SIG-M5 (cell line): ENCODE measurements at regions not wholly inside any gene's neighbourhood (a gene's known extent, or its start where the extent isn't known, plus 50 kb on each side); places are given as distances from the start of the nearest gene placed in this dataset.

Experiments
- DNase-seq: peaks from one replicate; lab custom pipeline; 2025; lab: John Stamatoyannopoulos, UW

GRCh38 chr20:11585752-11586352 lies 331.8 kb upstream of the BTBD3 start:
- no peak for DNase-seq

GRCh38 chr20:11588875-11589274 lies 328.8 kb upstream of the BTBD3 start:
- no peak for DNase-seq

- no peak for DNase-seq
These were observed 325.7 kb upstream of the BTBD3 start for GRCh38 chr20:11591965-11592364.

- DNase-seq, result no peak
These were observed 313.4 kb upstream of the BTBD3 start for GRCh38 chr20:11604339-11604738.

GRCh38 chr20:11607047-11607446 lies 310.6 kb upstream of the BTBD3 start:
- DNase-seq, result no peak

GRCh38 chr20:11608736-11609135 lies 309.0 kb upstream of the BTBD3 start:
- no peak for DNase-seq

- DNase-seq, result no peak
These were observed 293.0 kb upstream of the BTBD3 start for GRCh38 chr20:11624704-11625103.

GRCh38 chr20:11626551-11626950 lies 291.1 kb upstream of the BTBD3 start:
- DNase-seq, result no peak

GRCh38 chr20:11642866-11643265 lies 274.8 kb upstream of the BTBD3 start:
- no peak for DNase-seq

GRCh38 chr20:11646359-11646758 lies 271.3 kb upstream of the BTBD3 start:
- no peak for DNase-seq

- DNase-seq, result no peak
These were observed 267.1 kb upstream of the BTBD3 start for GRCh38 chr20:11650566-11650965.

- DNase-seq, result no peak
These were observed 266.6 kb upstream of the BTBD3 start for GRCh38 chr20:11651138-11651537.

GRCh38 chr20:11651647-11652046 lies 266.0 kb upstream of the BTBD3 start:
- DNase-seq, result no peak

- DNase-seq, result no peak
These were observed 265.6 kb upstream of the BTBD3 start for GRCh38 chr20:11652128-11652527.

GRCh38 chr20:11654766-11655165 lies 262.9 kb upstream of the BTBD3 start:
- DNase-seq, result no peak

GRCh38 chr20:11660673-11661072 lies 257.0 kb upstream of the BTBD3 start:
- no peak for DNase-seq

GRCh38 chr20:11671015-11671511 lies 246.6 kb upstream of the BTBD3 start:
- no peak for DNase-seq

- no peak for DNase-seq
These were observed 244.7 kb upstream of the BTBD3 start for GRCh38 chr20:11672959-11673358.

GRCh38 chr20:11675920-11676629 lies 241.6 kb upstream of the BTBD3 start:
- DNase-seq, result no peak

- DNase-seq, result no peak
These were observed 240.9 kb upstream of the BTBD3 start for GRCh38 chr20:11676630-11677287.

GRCh38 chr20:11677428-11677827 lies 240.3 kb upstream of the BTBD3 start:
- DNase-seq, result no peak

- no peak for DNase-seq
These were observed 239.9 kb upstream of the BTBD3 start for GRCh38 chr20:11677836-11678235.

- DNase-seq, result no peak
These were observed 235.4 kb upstream of the BTBD3 start for GRCh38 chr20:11682285-11682684.
